SK-N-SH (cell line): ENCODE measurements at regions not wholly inside any gene's neighbourhood (a gene's known extent, or its start where the extent isn't known, plus 50 kb on each side); places are given as distances from the start of the nearest gene placed in this dataset.

Experiments used
- CTCF ChIA-PET: fragments of 300-600, 350-600 bp; formaldehyde crosslinking; extraction: SDS; loops from one replicate; lab custom pipeline; 2021; lab: Yijun Ruan, JAX
- POLR2A ChIA-PET: fragments of 350-600 bp; sonication (Branson Sonifier 250); formaldehyde crosslinking; extraction: SDS; loops from one replicate; lab custom pipeline; 2020; ENCODE audit warnings: antibody characterized with exemption, inconsistent platforms; lab: Yijun Ruan, JAX
- DNase-seq: peaks from one replicate; pipeline ENCODE4 v3.0.0; 2012
- H2AFZ ChIP-seq: fragments of 200-600 bp; sonication (generic); 2 replicates; pipeline ENCODE4 v1.8.1; 2016; ENCODE audit warnings: antibody characterized with exemption, mild to moderate bottlenecking, low read depth
- H3F3A ChIP-seq: fragments of 200-600 bp; sonication (generic); replicated peaks from 2 replicates; pipeline ENCODE3; 2016; ENCODE audit warnings: antibody characterized with exemption, mild to moderate bottlenecking; ENCODE audit not compliant: insufficient read depth
- H3K27ac ChIP-seq, 2 experiments: fragments of 200-500 bp in 1 of 2; fragments of 200-600 bp in 1 of 2; sonication (Bioruptor generic) in 1 of 2; sonication (generic), shearing (Covaris generic) in 1 of 2; 2 replicates each; pipeline versions ENCODE4 v1.5.1 to v1.6.1; 2014 to 2016; ENCODE audit warnings: low read depth in 2 of 2, inconsistent platforms in 1 of 2, low read length in 1 of 2, mild to moderate bottlenecking in 1 of 2, mixed read lengths in 1 of 2
- H3K27me3 ChIP-seq: fragments of 200-600 bp; sonication (generic), shearing (Covaris generic); 2 replicates; pipeline ENCODE4 v1.6.1; 2016; ENCODE audit warnings: mixed run types; ENCODE audit not compliant: insufficient read depth
- H3K36me3 ChIP-seq, 2 experiments: fragments of 200-500 bp in 1 of 2; fragments of 200-600 bp in 1 of 2; sonication (Bioruptor generic) in 1 of 2; sonication (generic) in 1 of 2; replicated peaks in 1 of 2; 2 replicates each; pipeline versions ENCODE3 to v1.5.1; 2014 to 2016; ENCODE audit warnings: low read length in 1 of 2, mild to moderate bottlenecking in 1 of 2; ENCODE audit not compliant: insufficient read depth in 2 of 2, control insufficient read depth in 1 of 2
- H3K4me1 ChIP-seq, 2 experiments: fragments of 200-500 bp in 1 of 2; fragments of 200-600 bp in 1 of 2; sonication (Bioruptor generic) in 1 of 2; sonication (generic), shearing (Covaris generic) in 1 of 2; 2 replicates each; pipeline versions ENCODE4 v1.5.1 to v1.6.1; 2014 to 2016; ENCODE audit warnings: low read depth in 1 of 2, low read length in 1 of 2, mixed run types in 1 of 2; ENCODE audit not compliant: insufficient read depth in 2 of 2, control insufficient read depth in 1 of 2
- H3K4me2 ChIP-seq: fragments of 200-600 bp; sonication (generic), shearing (Covaris generic); 2 replicates; pipeline ENCODE4 v1.6.1; 2017; ENCODE audit warnings: mixed run types
- H3K4me3 ChIP-seq, 2 experiments: fragments of 200-500 bp in 1 of 2; fragments of 200-600 bp in 1 of 2; sonication (Bioruptor generic) in 1 of 2; sonication (generic), shearing (Covaris generic) in 1 of 2; 2 replicates each; pipeline versions ENCODE4 v1.5.1 to v1.8.1; 2014 to 2016; ENCODE audit warnings: low read depth in 2 of 2, inconsistent platforms in 1 of 2, low read length in 1 of 2, mild to moderate bottlenecking in 1 of 2, mixed read lengths in 1 of 2, moderate library complexity in 1 of 2
- H3K79me2 ChIP-seq: fragments of 200-600 bp; sonication (generic); 2 replicates; pipeline ENCODE4 v1.8.1; 2017; ENCODE audit warnings: mild to moderate bottlenecking; ENCODE audit not compliant: insufficient read depth
- H3K9ac ChIP-seq: fragments of 200-600 bp; sonication (generic); 2 replicates; pipeline ENCODE4 v1.6.1; 2017; ENCODE audit warnings: mixed run types
- H3K9me2 ChIP-seq: fragments of 200-600 bp; sonication (generic); 2 replicates; pipeline ENCODE4 v1.6.1; 2017; ENCODE audit warnings: mixed run types
- H3K9me3 ChIP-seq: fragments of 200-600 bp; sonication (generic); 2 replicates; pipeline ENCODE4 v1.6.1; 2017; ENCODE audit warnings: mixed run types, mild to moderate bottlenecking, moderate library complexity
- H4K20me1 ChIP-seq: fragments of 200-600 bp; sonication (generic); 2 replicates; pipeline ENCODE4 v1.6.1; 2017; ENCODE audit warnings: mild to moderate bottlenecking, mixed run types; ENCODE audit not compliant: insufficient read depth
- CHD2 ChIP-seq: fragments of 150-350 bp; IDR thresholded peaks from 2 replicates; pipeline ENCODE4 v1.6.1; 2018; ENCODE audit warnings: low read length; ENCODE audit not compliant: partially characterized antibody
- EP300 ChIP-seq, 2 experiments: IDR thresholded peaks; 2 replicates each; pipeline versions ENCODE4 v1.4.0 to v1.6.1; 2012; ENCODE audit warnings: borderline replicate concordance in 1 of 2, low read depth in 1 of 2, low read length in 1 of 2
- FOSL2 ChIP-seq: IDR thresholded peaks from 2 replicates; pipeline ENCODE4 v1.4.0; 2012; ENCODE audit warnings: low read depth, mild to moderate bottlenecking, moderate library complexity, borderline replicate concordance
- FOXM1 ChIP-seq: IDR thresholded peaks from 2 replicates; pipeline ENCODE4 v1.4.0; 2012; ENCODE audit warnings: low read depth, mild to moderate bottlenecking
- GABPA ChIP-seq: IDR thresholded peaks from 2 replicates; pipeline ENCODE4 v1.4.0; 2012; ENCODE audit warnings: low read depth, mild to moderate bottlenecking
- GATA2 ChIP-seq: sonication (generic); formaldehyde crosslinking; IDR thresholded peaks from 2 replicates; pipeline ENCODE4 v1.5.0; 2020; ENCODE audit warnings: mild to moderate bottlenecking, missing genetic modification reagents
- MEF2A ChIP-seq: IDR thresholded peaks from 2 replicates; pipeline ENCODE4 v1.4.0; 2012; ENCODE audit warnings: low read depth, borderline replicate concordance
- MXI1 ChIP-seq: IDR thresholded peaks from 2 replicates; pipeline ENCODE4 v1.6.1; 2012; ENCODE audit warnings: mild to moderate bottlenecking, low read depth, low read length, improper control_type of control experiment
- NFIC ChIP-seq: IDR thresholded peaks from 2 replicates; pipeline ENCODE4 v1.4.0; 2012; ENCODE audit warnings: borderline replicate concordance
- POLR2AphosphoS5 ChIP-seq: IDR thresholded peaks from 2 replicates; pipeline ENCODE4 v1.6.1; 2012; ENCODE audit warnings: low read depth, low read length
- RAD21 ChIP-seq: IDR thresholded peaks from 2 replicates; pipeline ENCODE4 v1.6.1; 2012; ENCODE audit warnings: mild to moderate bottlenecking, low read length
- RCOR1 ChIP-seq: fragments of 150-350 bp; IDR thresholded peaks from 2 replicates; pipeline ENCODE4 v1.6.1; 2017; ENCODE audit warnings: antibody characterized with exemption, low read length
- RFX5 ChIP-seq: IDR thresholded peaks from 2 replicates; pipeline ENCODE4 v1.6.1; 2012; ENCODE audit warnings: mild to moderate bottlenecking, improper control_type of control experiment, low read length
- RXRA ChIP-seq: IDR thresholded peaks from 2 replicates; pipeline ENCODE4 v1.4.0; 2012; ENCODE audit warnings: low read depth, mild to moderate bottlenecking, borderline replicate concordance
- SIN3A ChIP-seq: IDR thresholded peaks from 2 replicates; pipeline ENCODE4 v1.6.1; 2012; ENCODE audit warnings: low read depth, mild to moderate bottlenecking, low read length, moderate library complexity, borderline replicate concordance
- SMC3 ChIP-seq: IDR thresholded peaks from 2 replicates; pipeline ENCODE4 v1.6.1; 2012; ENCODE audit warnings: low read depth, low read length, improper control_type of control experiment
- YY1 ChIP-seq: IDR thresholded peaks from 2 replicates; pipeline ENCODE4 v1.4.0; 2012; ENCODE audit warnings: low read depth, mild to moderate bottlenecking
- WGBS: methylation state at CpG from one replicate; pipeline ENCODE4 v1.1.6; 2017; ENCODE audit warnings: low lambda C conversion rate; 5-methylcytosine and 5-hydroxymethylcytosine counted together
- TF ChIP-seq, protein P1 (sequence below): IDR thresholded peaks from 2 replicates; pipeline ENCODE4 v1.6.1; 2012; ENCODE audit warnings: mild to moderate bottlenecking, low read depth, low read length, moderate library complexity
- TF ChIP-seq, protein P2 (sequence below): IDR thresholded peaks from 2 replicates; pipeline ENCODE4 v1.4.0; 2012; ENCODE audit warnings: low read depth, borderline replicate concordance
- TF ChIP-seq, protein P3 (sequence below): IDR thresholded peaks from 2 replicates; pipeline ENCODE4 v1.4.0; 2012; ENCODE audit warnings: low read depth

DNA sequence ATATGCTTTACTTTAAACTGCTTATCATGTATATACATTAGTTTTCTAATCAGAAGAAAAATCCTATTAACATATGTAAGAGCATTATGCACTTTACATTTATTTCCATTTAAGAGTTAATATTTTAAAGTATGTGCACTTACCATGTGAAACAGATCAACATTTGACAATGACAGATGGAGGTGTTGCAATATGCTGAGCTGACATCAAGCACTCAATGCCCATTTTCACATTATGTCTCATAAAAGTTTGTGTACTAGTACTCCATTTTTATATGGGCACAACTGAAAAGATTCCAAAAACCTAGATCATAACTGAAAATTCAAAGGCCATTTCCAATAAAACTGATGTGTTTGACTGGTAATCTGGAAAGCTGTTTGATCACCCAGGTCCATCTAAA is 420.9 kb upstream of the SOX9 start:
- H3K79me2 ChIP-seq: no peaks in the 10 kb centered on the region
- no peaks in the 10 kb centered on the region for H3K36me3 ChIP-seq
- no peak for DNase-seq
- no peaks in the 10 kb centered on the region for H3K9me2 ChIP-seq
- no peaks in the 10 kb centered on the region for H3K9me3 ChIP-seq
- TF ChIP-seq RFX5: no peak
- TF ChIP-seq, protein P1, sequence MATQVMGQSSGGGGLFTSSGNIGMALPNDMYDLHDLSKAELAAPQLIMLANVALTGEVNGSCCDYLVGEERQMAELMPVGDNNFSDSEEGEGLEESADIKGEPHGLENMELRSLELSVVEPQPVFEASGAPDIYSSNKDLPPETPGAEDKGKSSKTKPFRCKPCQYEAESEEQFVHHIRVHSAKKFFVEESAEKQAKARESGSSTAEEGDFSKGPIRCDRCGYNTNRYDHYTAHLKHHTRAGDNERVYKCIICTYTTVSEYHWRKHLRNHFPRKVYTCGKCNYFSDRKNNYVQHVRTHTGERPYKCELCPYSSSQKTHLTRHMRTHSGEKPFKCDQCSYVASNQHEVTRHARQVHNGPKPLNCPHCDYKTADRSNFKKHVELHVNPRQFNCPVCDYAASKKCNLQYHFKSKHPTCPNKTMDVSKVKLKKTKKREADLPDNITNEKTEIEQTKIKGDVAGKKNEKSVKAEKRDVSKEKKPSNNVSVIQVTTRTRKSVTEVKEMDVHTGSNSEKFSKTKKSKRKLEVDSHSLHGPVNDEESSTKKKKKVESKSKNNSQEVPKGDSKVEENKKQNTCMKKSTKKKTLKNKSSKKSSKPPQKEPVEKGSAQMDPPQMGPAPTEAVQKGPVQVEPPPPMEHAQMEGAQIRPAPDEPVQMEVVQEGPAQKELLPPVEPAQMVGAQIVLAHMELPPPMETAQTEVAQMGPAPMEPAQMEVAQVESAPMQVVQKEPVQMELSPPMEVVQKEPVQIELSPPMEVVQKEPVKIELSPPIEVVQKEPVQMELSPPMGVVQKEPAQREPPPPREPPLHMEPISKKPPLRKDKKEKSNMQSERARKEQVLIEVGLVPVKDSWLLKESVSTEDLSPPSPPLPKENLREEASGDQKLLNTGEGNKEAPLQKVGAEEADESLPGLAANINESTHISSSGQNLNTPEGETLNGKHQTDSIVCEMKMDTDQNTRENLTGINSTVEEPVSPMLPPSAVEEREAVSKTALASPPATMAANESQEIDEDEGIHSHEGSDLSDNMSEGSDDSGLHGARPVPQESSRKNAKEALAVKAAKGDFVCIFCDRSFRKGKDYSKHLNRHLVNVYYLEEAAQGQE: no peak
- TF ChIP-seq SIN3A: no peak
- TF ChIP-seq NFIC: no peak
- TF ChIP-seq, protein P2, sequence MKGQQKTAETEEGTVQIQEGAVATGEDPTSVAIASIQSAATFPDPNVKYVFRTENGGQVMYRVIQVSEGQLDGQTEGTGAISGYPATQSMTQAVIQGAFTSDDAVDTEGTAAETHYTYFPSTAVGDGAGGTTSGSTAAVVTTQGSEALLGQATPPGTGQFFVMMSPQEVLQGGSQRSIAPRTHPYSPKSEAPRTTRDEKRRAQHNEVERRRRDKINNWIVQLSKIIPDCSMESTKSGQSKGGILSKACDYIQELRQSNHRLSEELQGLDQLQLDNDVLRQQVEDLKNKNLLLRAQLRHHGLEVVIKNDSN: no peak
- no peak for TF ChIP-seq RAD21
- TF ChIP-seq, protein P3, sequence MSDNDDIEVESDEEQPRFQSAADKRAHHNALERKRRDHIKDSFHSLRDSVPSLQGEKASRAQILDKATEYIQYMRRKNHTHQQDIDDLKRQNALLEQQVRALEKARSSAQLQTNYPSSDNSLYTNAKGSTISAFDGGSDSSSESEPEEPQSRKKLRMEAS: no peak
- no peak for TF ChIP-seq GATA2 (CRISPR knock-in tag)
- TF ChIP-seq POLR2AphosphoS5: no peak
- TF ChIP-seq FOSL2: no peak
- no peak for TF ChIP-seq FOXM1
- no peak for TF ChIP-seq RXRA
- TF ChIP-seq EP300 (IDR thresholded peaks at IDR 0.05; ENCODE audit: borderline replicate concordance in 1 of 2, low read depth in 1 of 2, low read length in 1 of 2): no peak
- no peak for TF ChIP-seq MXI1
- no peak for TF ChIP-seq MEF2A
- POLR2A ChIA-PET: no interaction called here
- no peak overlapping the region for H2AFZ ChIP-seq
- CTCF ChIA-PET: no interaction called here
- H3K27me3 ChIP-seq: no peaks in the 10 kb centered on the region
- no peaks in the 10 kb centered on the region for H4K20me1 ChIP-seq
- H3K27ac ChIP-seq: no peak overlapping the region
- no peaks in the 10 kb centered on the region for H3F3A ChIP-seq
- no peaks in the 10 kb centered on the region for H3K4me1 ChIP-seq
- no peak overlapping the region for H3K4me2 ChIP-seq
- H3K4me3 ChIP-seq: no peak overlapping the region
- no peak overlapping the region for H3K9ac ChIP-seq

DNA sequence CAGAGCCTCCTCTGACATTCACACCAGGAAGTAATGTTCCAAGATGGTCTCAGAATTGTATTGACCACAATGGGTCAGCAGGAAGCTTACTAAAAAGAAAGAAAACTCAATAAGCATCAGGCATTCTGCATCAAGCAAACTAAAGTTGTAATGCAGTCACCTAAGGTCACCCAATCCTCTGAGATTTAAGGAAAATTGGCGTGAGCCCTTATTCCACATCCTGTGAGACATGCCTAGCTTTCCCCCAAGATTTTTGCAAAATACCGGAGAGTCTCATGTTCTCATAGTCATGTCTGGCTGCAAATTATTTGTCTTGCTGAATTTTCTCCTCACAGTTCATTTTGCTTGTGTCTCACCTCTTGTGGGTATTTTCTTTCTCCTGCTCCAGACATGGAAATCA is 417.1 kb upstream of the SOX9 start:
- Histone ChIP-seq H3K9me2 (no peaks in the 10 kb centered on the region), H3K9ac (no peak overlapping the region), H3F3A (no peaks in the 10 kb centered on the region), H3K4me1 (no peaks in the 10 kb centered on the region), H3K4me3 (no peak overlapping the region), H3K27ac (no peak overlapping the region), H3K4me2 (no peak overlapping the region), H4K20me1 (no peaks in the 10 kb centered on the region), H3K27me3 (no peaks in the 10 kb centered on the region), H3K9me3 (no peaks in the 10 kb centered on the region), H3K79me2 (no peaks in the 10 kb centered on the region), H3K36me3 (no peaks in the 10 kb centered on the region), H2AFZ (no peak overlapping the region)
- CTCF ChIA-PET: interaction anchor here (0.6 to 1.1 kb wide), 4 partner anchors 15 to 936 kb away, joined by 3 read pairs; no protein-coding TSS in a partner anchor
- no peak for DNase-seq
- POLR2A ChIA-PET: no interaction called here
- WGBS: 71% methylated on average over 2 of the region's 2 CpGs
- TF ChIP-seq SIN3A: no peak
- no peak for TF ChIP-seq CHD2
- TF ChIP-seq, protein P3: no peak
- TF ChIP-seq GABPA: no peak
- no peak for TF ChIP-seq RCOR1
- no peak for TF ChIP-seq MEF2A
- TF ChIP-seq YY1: no peak
- no peak for TF ChIP-seq RXRA
- TF ChIP-seq, protein P1: no peak
- TF ChIP-seq SMC3: no peak
